Medulla oblongata (tissue), 1 donor: ENCODE measurements at regions not wholly inside any gene's neighbourhood (a gene's known extent, or its start where the extent isn't known, plus 50 kb on each side); places are given as distances from the start of the nearest gene placed in this dataset.

ENCODE experiments used
- DNase-seq: peaks from one replicate; pipeline ENCODE4 v3.0.0-alpha.2; 2015; ENCODE audit errors: extremely low spot score

- peak; percentile 23 for DNase-seq
These were observed 1284.2 kb upstream of the PIK3C3 start for GRCh38 chr18:40670668-40671375.

DNA sequence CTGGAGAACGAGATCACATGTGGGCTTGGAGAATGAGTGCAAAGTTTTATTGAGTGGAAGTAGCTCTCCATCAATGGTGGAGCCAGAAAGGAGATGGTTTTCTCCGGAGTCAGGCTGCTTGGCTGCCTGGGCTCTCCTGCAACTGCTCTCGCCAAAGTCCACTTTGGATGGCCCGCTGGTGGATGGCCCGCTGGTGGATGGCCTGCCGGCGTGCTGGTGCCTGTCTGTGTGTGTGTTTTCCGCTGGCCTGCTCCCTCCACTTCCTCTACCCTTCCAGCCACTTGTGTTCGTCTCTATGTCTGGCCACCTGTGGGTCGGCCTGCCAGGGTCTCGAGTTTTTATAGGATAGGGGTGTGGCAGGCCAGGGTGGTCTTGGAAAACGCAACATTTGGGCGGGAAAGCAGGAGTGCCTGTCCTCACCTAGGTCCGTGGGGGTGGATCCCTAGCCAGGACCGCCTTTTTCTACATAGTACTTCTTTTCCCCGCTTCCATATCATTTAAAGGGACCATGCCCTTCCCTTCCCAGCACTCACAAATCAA, 1292.1 kb upstream of the PIK3C3 start:
- DNase-seq: no peak

DNA sequence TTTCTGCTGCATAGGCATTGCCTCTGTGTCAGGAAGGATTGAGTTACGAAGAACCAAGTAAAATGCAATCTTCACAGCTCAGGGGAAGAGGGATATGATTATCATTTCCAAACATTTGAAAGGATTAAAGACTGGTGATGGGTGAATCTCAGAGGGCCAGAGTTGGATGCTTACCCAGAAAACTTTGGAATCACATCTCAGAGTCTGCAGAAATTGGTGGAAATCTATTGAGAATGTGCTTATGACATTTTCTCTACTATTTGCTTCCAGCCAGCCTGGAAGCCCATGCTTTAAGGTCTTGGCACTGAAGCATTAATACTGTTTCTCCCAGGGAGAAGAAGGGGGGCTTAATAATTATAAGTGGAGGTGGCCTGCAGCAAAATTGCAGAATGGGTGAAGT, 1301.4 kb upstream of the PIK3C3 start:
- DNase-seq: no peak

GRCh38 chr18:40652321-40652720, 1302.7 kb upstream of the PIK3C3 start:
- DNase-seq: no peak

DNA sequence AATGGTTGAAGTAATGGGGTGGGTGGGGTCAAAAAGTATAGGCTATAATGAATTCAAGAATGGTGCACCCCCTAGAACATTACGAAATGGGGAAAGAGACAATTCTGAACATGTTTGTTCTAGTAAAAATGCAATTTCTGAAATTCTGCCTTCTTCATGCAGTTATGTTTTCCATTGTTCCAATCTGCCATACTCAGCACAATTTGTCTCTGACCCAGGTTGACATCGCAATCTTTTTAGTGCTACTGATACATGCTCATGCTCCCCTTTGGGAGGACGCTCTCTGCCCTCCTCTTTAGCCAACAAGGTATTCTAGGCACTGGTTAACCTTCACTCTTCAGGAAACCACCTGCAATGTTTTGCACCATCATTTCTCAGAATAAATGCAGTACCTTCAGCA, 1303.9 kb upstream of the PIK3C3 start:
- DNase-seq: no peak

DNA sequence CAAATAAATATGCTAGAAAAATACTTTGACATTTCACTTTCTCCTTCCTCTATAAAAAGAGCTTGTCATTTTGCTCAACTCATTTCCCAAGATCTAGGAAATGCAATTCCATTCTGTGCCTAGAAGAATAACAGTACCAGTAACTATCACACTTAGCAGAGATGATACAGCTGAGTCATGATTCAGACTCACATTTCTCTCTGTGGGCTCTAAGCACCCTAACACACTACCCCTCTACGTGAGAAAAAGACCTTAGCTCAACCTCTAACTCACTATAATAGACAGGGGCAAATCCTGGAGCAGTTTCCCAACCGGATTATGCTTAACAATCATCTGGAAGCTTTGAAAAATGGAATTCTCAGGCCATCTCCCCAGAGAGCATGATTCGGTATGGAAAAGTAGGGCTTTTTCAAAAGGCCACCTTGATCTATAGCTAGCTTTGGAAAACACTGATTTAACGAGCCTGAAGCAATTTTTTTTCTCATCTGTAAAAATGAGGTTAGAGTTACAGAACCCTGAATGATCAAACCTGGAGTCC, 1312.3 kb upstream of the PIK3C3 start:
- DNase-seq: no peak

GRCh38 chr18:40631319-40631718, 1323.7 kb upstream of the PIK3C3 start:
- DNase-seq: no peak

- DNase-seq: no peak
These were observed 1324.5 kb upstream of the PIK3C3 start for GRCh38 chr18:40630496-40630895.

DNA sequence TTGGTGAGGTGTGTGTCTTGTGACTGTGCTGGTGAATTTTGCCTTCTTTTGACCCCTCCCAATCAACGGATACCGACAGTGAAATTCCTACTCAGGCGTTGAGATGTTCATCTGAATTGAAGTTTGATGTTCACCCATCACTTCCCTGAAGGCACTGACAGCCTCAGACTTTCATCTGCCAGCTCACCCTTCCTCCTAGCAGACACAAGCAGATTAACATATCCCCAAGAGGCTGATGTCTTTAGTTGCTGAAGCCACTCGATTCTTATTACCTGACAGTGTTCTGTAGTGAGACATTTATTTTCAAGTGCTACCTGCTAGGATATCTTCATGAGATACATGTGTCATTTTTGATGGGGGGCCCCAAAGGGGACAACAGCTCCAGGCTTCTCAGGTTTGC, 1330.1 kb upstream of the PIK3C3 start:
- no peak for DNase-seq

DNA sequence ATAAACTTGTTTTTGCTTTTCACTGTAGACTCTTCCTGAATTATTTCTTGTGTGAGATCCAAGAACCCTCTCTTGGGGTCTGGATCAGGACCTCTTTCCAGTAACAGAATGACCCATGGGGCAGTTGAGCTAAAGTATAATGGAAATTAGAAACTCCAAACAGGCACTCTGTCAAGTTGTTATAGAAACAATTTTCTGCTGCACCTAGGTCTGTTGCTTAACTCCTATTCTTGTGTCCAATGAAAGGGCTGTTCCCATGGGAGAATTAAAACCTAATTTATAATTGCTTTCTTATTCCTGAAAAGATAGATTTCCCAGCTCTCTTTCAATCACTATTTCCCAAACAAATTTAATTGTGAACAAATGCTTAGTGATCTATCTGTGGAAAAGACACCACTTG, 1341.3 kb upstream of the PIK3C3 start:
- no peak for DNase-seq

GRCh38 chr18:40612356-40612755, 1342.7 kb upstream of the PIK3C3 start:
- no peak for DNase-seq

DNA sequence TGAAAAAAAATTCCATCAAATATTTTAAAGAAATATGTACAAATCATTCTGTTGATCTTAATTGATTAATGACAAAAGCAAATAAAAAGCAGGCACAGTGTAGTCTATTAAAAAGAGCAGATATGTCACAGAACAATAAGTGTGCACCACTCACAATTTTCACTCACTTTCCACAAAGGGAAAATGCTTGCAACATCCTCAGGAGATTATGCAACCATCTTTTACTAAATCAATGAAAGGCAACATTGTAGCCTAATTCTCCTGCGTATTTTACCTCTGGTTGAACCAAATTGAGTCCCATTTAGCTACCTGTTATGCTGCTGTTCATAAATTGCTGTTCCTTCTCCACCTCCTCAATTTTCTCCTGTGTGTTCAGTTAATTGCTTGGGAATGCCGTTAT, 1346.8 kb upstream of the PIK3C3 start:
- DNase-seq: no peak

GRCh38 chr18:40607542-40608148, 1347.4 kb upstream of the PIK3C3 start:
- DNase-seq: no peak

DNA sequence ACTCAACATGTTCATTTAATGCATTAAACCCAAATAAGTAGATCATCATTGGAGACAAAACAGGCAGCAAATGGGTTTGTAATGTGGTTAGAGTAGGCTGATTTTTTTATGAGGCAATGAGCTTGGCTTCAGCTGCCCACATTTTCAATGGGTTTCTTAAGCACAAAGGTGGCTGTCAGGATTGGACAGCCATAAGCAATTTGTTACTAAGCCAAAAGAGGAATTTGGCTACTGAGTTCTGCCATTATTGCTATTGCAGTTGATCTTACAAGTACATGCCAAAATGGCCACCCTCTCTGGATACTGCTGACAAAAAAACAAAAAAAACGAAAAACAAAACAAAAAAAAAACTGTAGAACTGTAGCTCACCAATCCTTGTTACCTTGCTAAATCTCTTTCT, 1348.0 kb upstream of the PIK3C3 start:
- DNase-seq: no peak

- no peak for DNase-seq
These were observed 1371.4 kb upstream of the PIK3C3 start for GRCh38 chr18:40583671-40584070.

- no peak for DNase-seq
These were observed 1372.9 kb upstream of the PIK3C3 start for GRCh38 chr18:40582105-40582504.

DNA sequence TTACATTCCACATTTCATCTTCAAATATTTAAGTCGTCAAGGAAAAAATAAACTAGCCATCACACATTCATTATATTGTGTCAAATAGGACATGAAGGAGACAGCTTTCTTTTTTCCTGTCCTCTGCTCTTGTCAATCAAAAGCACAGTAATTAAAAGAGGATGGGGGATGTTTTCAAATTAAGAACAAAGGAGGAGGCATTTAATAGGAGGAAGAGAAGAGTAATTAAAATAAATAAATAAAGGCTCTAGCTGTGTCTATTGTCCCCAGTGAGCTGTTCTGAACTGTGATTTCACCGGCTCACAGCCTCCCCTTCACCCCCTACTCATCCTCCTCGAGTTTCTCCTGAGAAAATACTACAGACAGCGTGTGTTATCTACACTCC, 1377.1 kb upstream of the PIK3C3 start:
- DNase-seq: no peak

GRCh38 chr18:40577239-40577980, 1377.6 kb upstream of the PIK3C3 start:
- no peak for DNase-seq

DNA sequence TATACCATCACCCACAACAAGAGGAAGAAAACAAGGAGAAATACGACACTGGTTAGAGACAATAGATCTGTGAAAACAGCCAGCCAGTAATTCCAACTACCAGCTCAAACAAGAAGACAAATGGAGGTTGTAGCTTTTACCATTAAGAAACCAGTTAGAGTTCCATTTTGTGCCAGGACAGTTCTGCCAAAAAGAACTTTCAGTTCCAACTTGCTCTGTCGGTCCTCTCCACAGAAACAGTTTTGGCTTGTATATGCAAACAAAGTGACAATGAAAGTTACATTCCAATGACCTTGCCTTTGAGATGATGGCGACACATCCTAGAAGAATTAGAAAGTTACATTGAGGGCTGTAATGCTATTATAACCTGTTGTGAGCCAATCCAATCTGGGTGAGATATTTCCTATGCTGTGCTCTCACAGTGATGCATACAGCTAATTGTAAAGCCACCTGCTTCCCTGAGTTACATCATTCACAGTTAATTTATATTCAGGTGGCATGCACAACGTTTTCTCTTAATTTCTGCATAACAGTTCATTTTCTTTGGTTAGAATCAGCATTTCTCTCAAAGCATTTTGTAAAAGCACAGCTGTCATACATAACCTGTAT, 1378.4 kb upstream of the PIK3C3 start:
- peak; percentile 18 for DNase-seq

DNA sequence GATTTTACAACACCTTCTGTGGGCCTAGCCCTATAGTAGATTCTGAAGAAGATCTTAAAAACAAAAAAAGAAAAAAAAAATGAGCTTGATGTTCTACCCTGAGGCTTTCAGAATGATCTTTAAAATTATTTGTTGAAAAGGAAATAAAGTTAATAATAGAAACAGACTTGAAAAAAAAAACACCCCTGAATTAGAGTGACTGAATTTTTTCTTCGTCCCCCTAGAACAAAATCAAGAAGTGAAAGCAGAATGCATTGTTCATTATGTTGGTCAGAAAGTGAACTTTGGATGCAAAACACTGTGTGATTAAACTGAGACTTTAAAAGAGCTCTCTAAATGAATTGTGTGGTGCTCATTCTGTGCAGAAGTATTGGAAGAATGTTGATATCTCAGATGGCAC, 1384.4 kb upstream of the PIK3C3 start:
- no peak for DNase-seq

- DNase-seq: peak; percentile 18
These were observed 1385.4 kb upstream of the PIK3C3 start for GRCh38 chr18:40569605-40570004.

DNA sequence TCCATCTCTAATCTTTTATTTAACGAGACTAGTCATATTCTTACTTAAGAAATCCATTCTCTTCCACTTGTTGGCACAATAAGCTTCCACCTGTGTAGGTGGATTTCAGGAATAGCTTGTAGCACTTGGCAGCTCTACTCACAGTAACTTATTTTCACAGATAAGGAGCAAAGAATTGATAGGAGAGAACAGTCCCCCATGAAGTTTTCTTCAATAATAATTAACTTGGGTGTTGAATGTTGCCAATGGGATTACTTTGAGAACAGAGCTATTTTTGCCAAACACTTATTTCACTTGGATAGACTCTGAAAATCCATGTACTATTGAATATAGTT, 1388.6 kb upstream of the PIK3C3 start:
- DNase-seq: no peak
